ENCODE measurements at regions not wholly inside any gene's neighbourhood (a gene's known extent, or its start where the extent isn't known, plus 50 kb on each side); places are given as distances from the start of the nearest gene placed in this dataset.

GRCh38 chr5:15003511-15003920 is 131.9 kb upstream of the ANKH start (continued):
- TF ChIP-seq POU2F2 (IDR thresholded peaks at IDR 0.05; ENCODE audit: borderline replicate concordance, low read depth, low read length), result no peak
- TF ChIP-seq, protein P1, sequence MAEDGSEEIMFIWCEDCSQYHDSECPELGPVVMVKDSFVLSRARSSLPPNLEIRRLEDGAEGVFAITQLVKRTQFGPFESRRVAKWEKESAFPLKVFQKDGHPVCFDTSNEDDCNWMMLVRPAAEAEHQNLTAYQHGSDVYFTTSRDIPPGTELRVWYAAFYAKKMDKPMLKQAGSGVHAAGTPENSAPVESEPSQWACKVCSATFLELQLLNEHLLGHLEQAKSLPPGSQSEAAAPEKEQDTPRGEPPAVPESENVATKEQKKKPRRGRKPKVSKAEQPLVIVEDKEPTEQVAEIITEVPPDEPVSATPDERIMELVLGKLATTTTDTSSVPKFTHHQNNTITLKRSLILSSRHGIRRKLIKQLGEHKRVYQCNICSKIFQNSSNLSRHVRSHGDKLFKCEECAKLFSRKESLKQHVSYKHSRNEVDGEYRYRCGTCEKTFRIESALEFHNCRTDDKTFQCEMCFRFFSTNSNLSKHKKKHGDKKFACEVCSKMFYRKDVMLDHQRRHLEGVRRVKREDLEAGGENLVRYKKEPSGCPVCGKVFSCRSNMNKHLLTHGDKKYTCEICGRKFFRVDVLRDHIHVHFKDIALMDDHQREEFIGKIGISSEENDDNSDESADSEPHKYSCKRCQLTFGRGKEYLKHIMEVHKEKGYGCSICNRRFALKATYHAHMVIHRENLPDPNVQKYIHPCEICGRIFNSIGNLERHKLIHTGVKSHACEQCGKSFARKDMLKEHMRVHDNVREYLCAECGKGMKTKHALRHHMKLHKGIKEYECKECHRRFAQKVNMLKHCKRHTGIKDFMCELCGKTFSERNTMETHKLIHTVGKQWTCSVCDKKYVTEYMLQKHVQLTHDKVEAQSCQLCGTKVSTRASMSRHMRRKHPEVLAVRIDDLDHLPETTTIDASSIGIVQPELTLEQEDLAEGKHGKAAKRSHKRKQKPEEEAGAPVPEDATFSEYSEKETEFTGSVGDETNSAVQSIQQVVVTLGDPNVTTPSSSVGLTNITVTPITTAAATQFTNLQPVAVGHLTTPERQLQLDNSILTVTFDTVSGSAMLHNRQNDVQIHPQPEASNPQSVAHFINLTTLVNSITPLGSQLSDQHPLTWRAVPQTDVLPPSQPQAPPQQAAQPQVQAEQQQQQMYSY (CRISPR knock-in tag; IDR thresholded peaks at IDR 0.05), result no peak
- TF ChIP-seq SUPT20H (IDR thresholded peaks at IDR 0.05; ENCODE audit: borderline replicate concordance, control insufficient read depth, low read depth, low read length), result no peak
- TF ChIP-seq IKZF1 (conservative IDR thresholded peaks at IDR 0.05), result no peak
- TF ChIP-seq TCF7 (IDR thresholded peaks at IDR 0.05; ENCODE audit: borderline replicate concordance), result no peak
- TF ChIP-seq MAX (IDR thresholded peaks at IDR 0.05; ENCODE audit: low read depth, low read length), result no peak
- TF ChIP-seq SP1 (IDR thresholded peaks at IDR 0.05; ENCODE audit: low read depth, low read length), result no peak
- peak; percentile 84 for TF ChIP-seq RAD21 (IDR thresholded peaks at IDR 0.05; ENCODE audit: insufficient read depth, low read depth, low read length)
- TF ChIP-seq NBN (IDR thresholded peaks at IDR 0.05), result no peak
- TF ChIP-seq STAT1 (conservative IDR thresholded peaks at IDR 0.05), result no peak
- TF ChIP-seq HDAC2 (IDR thresholded peaks at IDR 0.05), result no peak
- no peak for TF ChIP-seq REST (IDR thresholded peaks at IDR 0.05; ENCODE audit: low read depth, low read length)
- TF ChIP-seq RUNX3 (IDR thresholded peaks at IDR 0.05; ENCODE audit: low read length), result peak; percentile 26; the same call in 1 of the 2 replicates
- no peak for TF ChIP-seq NFXL1 (IDR thresholded peaks at IDR 0.05; ENCODE audit: borderline replicate concordance)
- TF ChIP-seq, protein P2, sequence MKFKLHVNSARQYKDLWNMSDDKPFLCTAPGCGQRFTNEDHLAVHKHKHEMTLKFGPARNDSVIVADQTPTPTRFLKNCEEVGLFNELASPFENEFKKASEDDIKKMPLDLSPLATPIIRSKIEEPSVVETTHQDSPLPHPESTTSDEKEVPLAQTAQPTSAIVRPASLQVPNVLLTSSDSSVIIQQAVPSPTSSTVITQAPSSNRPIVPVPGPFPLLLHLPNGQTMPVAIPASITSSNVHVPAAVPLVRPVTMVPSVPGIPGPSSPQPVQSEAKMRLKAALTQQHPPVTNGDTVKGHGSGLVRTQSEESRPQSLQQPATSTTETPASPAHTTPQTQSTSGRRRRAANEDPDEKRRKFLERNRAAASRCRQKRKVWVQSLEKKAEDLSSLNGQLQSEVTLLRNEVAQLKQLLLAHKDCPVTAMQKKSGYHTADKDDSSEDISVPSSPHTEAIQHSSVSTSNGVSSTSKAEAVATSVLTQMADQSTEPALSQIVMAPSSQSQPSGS (IDR thresholded peaks at IDR 0.05; ENCODE audit: low read length), result no peak
- no peak for TF ChIP-seq SMAD5 (IDR thresholded peaks at IDR 0.05; ENCODE audit: low read depth)
- TF ChIP-seq CREM (IDR thresholded peaks at IDR 0.05; ENCODE audit: low read depth), result no peak
- TF ChIP-seq, protein P3, sequence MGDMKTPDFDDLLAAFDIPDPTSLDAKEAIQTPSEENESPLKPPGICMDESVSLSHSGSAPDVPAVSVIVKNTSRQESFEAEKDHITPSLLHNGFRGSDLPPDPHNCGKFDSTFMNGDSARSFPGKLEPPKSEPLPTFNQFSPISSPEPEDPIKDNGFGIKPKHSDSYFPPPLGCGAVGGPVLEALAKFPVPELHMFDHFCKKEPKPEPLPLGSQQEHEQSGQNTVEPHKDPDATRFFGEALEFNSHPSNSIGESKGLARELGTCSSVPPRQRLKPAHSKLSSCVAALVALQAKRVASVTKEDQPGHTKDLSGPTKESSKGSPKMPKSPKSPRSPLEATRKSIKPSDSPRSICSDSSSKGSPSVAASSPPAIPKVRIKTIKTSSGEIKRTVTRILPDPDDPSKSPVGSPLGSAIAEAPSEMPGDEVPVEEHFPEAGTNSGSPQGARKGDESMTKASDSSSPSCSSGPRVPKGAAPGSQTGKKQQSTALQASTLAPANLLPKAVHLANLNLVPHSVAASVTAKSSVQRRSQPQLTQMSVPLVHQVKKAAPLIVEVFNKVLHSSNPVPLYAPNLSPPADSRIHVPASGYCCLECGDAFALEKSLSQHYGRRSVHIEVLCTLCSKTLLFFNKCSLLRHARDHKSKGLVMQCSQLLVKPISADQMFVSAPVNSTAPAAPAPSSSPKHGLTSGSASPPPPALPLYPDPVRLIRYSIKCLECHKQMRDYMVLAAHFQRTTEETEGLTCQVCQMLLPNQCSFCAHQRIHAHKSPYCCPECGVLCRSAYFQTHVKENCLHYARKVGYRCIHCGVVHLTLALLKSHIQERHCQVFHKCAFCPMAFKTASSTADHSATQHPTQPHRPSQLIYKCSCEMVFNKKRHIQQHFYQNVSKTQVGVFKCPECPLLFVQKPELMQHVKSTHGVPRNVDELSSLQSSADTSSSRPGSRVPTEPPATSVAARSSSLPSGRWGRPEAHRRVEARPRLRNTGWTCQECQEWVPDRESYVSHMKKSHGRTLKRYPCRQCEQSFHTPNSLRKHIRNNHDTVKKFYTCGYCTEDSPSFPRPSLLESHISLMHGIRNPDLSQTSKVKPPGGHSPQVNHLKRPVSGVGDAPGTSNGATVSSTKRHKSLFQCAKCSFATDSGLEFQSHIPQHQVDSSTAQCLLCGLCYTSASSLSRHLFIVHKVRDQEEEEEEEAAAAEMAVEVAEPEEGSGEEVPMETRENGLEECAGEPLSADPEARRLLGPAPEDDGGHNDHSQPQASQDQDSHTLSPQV (IDR thresholded peaks at IDR 0.05), result no peak
- no peak for TF ChIP-seq SREBF2 (IDR thresholded peaks at IDR 0.05; ENCODE audit: low read length)
- no peak for TF ChIP-seq CBFB (IDR thresholded peaks at IDR 0.05; ENCODE audit: low read depth)
- TF ChIP-seq CHD4 (IDR thresholded peaks at IDR 0.05), result no peak
